ENCODE measurements at regions not wholly inside any gene's neighbourhood (a gene's known extent, or its start where the extent isn't known, plus 50 kb on each side); places are given as distances from the start of the nearest gene placed in this dataset.
"Not testable (repeated sequence)": the region's sequence is repeated elsewhere in the genome, so short reads cannot be mapped to it uniquely, and the experiment has no call there.

DNA sequence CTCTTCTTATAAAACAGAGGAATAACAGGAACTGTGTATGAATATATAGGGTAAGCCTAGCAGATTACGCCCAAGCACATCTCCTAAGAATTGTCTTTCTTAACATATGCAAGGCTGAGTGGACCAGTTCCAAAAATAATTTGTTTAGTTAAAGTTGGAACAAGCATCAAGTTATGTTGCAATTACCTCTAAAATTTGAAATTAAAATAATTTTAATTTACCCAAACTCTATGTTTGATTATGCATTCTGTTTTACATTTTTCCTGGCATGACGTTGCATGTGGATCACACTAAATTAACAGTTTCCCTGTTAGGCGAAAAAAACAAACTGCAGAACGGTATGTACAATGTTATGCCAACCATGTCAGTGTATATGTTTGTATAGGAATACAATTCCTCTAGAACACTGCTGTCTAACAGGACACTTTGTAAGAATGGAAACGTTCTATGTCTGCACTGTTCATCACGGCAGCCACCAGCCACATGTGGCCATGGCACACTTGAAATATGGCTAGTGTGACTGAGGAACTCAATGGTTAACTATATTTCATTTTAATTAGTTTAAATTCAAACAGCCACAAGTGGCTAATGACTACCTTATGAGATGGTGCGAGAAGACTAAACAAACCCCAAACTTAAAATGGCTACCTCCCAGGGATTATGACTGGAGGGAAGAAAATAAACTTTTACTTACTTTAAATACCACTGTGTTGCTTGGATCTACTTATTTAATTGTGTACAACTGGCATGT is 281.1 kb upstream of the KLF14 start:
- no peak for DNase-seq (ENCODE audit: low read depth)

GRCh38 chr7:131015657-131015958 is 281.6 kb upstream of the KLF14 start:
- DNase-seq (ENCODE audit: low read depth) = peak; percentile 91

- peak; percentile 77 for DNase-seq (ENCODE audit: low read depth)
Measured at GRCh38 chr7:131016230-131016629, 282.2 kb upstream of the KLF14 start.

DNA sequence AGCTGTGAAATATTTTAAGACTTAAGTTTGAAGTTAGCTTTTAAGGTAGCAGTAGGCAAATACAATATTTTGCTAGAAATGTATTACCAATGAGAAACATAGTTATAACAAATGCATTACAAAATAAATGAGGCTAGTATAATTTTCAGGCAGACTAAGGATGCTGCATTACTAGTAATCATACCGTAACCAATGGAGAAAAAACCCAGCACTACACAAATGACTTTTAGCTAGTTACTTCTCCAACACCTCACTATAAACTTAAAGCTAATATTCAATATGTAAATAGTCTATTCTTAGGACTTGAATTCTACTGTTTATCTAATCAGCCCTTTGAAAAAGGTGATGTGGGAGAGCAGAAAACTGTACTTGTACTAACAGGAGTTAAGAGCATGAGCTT is 285.3 kb upstream of the KLF14 start:
- DNase-seq (ENCODE audit: low read depth) = no peak

DNA sequence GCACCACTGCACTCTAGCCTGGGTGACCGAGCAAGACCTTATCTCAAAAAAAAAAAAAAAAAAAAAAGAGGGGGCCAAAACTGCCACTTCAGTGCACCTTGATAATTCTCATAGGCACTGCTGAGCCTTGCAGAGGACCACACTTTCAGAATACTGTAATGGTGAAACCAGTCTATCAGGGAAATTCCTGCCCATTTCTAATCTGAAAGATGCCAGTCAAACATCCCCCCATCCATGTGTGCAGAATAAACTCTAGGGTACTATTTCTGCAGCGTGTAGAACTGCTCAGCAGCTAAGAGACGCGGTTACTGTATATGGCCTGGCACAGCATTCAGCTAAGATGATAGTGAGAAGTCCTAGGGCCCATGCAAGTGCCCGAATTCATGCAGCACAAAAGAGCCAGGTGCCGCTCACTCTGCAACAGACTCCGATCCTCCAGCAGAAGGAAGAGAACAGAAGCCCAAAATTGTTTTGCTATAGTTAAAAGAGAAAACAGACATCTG is 286.8 kb upstream of the KLF14 start:
- no peak for DNase-seq (ENCODE audit: low read depth)

DNA sequence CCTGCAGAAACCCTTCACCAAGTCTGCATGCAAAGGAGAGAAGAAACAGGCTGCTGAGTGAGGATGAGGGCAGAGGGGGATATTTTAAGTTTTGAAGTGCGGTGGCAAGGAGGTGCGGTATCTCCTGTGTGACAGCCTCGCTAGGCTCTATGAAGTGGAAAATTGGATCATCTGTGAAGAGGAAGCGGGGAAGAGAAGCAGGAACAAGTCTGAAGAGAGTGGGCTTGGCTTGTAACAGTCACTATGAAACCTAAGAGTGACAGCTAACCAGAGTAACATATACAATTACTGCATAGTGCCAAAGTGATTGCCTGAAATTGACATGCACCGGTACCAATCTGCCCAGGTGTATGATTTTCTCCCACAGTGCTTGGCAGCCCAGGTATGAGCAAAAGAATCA is 287.5 kb upstream of the KLF14 start:
- DNase-seq (ENCODE audit: low read depth) = no peak

DNA sequence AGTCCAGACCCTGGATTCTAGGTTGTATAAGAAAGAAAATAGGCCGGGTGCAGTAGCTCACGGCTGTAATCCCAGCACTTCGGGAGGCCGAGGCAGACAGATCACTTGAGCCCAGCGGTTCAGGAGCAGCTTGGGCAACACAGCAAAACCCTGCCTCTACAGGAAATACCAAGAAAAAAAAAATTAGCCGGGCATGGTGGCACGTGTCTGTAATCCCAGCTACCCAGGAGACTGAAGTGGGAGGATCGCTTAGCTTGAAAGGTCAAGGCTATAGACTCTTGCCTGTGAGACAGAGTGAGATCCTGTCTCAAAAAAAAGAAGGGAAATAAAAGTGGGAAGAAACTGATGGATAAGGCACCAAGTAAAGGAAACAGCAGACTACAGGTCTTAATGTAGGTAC is 287.9 kb upstream of the KLF14 start:
- no peak for DNase-seq (ENCODE audit: low read depth)

- DNase-seq (ENCODE audit: low read depth) = peak; percentile 91
Measured at GRCh38 chr7:131026297-131027000, 292.4 kb upstream of the KLF14 start.

GRCh38 chr7:131027287-131027773 is 293.3 kb upstream of the KLF14 start:
- peak; percentile 90 for DNase-seq (ENCODE audit: low read depth)

DNA sequence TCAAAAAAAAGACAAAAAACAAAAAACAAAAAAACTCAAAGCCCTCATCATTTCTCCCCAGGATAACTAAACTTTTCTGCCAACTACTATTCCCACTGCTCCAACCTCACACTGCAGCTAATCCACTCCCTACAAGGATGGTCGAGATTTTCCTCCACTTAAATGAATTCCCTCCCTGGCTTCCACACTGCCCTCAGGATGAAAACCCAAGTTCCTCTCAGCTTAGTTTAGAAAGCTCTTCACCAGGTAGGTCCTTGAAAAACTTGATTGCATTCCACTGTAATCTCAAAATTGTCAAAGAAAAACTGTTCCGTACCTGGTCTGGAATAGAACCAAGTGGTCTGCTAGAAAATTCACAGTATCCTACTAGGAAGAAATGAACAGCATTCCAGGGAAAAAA is 294.3 kb upstream of the KLF14 start:
- no peak for DNase-seq (ENCODE audit: low read depth)

DNA sequence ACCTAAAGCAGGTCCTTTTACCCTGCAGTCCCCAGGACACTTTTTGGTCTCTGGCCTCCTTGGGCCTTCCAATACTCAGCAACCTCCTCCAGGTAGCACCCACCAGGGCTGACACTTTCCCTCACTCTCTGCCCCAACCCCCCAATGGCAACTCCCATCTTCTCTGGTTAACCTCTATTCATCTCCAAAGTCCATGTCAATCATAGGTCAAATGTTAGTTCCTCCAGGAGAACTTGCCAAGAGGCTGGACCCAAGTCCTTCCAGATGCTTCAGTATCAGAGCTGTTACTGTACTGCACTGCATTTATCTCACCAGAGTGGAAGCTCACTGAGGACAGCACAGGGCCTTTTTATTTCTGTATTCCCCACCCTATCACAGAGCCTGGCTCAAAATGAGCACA is 295.0 kb upstream of the KLF14 start:
- DNase-seq (ENCODE audit: low read depth) = no peak

- DNase-seq (ENCODE audit: low read depth) = no peak
Measured at GRCh38 chr7:131031099-131031868, 296.4 kb upstream of the MKLN1 start.

DNA sequence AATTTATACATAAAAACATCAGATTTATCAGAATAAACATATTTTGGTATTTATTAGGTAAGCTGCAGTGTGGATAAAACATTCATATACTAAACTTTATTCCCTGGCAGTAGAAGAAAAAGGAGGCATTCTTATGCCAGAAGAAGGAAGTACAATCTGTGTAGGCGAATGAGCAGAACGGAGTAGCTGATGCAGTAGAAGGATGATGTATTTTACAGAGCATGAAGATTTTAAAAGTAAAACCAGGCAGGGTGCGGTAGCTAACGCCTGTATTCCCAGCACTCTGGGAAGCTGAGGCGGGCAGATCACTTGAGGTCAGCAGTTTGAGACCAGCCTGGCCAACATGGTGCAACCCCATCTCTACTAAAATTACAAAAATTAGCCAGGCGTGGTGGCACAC is 294.9 kb upstream of the MKLN1 start:
- no peak for DNase-seq (ENCODE audit: low read depth)

GRCh38 chr7:131034166-131034881 is 293.4 kb upstream of the MKLN1 start:
- DNase-seq (ENCODE audit: low read depth) = peak; percentile 39

GRCh38 chr7:131035088-131035770 is 292.4 kb upstream of the MKLN1 start:
- DNase-seq (ENCODE audit: low read depth) = no peak

DNA sequence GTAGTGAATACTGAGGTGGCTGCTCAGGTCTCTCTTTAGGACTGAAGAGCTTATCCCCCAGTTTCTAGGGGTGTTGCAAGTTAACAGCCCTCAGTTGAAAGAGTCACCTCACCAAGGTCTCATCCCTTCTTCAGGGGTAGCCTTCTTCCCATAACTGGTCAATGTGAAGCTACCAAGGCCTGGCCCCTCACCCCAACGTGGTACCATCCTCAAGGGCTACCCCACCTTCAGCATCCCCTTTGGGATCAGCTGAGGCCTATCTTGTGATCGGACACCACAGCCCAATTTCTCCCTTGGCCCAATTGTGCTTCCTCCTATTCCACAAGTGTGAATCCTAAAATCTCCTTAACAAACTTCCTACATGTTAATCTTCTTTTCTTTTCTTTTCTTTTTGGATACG is 289.5 kb upstream of the MKLN1 start:
- no peak for DNase-seq (ENCODE audit: low read depth)

DNA sequence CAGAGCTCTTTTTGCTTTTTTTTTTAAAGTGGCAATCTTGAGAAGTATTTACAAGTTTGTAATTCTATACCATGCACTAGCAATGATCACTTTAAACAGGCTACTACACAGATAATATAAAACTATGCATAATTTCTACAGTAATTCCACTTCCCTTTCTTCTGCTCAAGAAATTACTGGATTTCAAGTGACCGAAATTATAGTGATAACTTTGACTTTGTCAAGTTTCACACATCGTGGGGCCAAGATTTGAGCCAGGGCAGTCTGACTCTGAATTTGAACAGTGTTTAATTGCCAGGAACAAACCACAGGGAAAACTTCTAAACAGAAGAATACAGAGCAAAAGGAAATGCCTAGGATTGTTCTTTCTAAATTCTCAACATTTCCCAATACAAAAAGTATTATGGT is 288.3 kb upstream of the MKLN1 start:
- DNase-seq (ENCODE audit: low read depth) = no peak

DNA sequence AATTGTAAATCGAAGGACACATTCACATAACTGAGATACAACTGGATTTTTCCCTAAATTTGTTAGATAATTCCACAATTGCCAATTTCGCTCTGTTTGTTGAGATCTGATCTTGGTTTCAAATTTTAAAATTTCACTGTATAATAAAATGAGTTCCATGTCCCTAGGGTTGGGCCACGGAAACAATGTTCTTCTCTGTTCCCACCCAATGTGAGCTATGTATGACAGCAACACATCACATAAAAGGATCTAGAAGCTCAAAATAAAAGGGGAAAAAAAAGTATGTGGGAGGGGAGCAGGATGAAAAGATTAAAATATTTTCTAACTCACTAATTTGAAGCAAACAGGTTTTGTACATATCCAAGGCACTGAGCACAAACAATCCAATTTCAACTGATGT is 287.8 kb upstream of the MKLN1 start:
- no peak for DNase-seq (ENCODE audit: low read depth)

DNA sequence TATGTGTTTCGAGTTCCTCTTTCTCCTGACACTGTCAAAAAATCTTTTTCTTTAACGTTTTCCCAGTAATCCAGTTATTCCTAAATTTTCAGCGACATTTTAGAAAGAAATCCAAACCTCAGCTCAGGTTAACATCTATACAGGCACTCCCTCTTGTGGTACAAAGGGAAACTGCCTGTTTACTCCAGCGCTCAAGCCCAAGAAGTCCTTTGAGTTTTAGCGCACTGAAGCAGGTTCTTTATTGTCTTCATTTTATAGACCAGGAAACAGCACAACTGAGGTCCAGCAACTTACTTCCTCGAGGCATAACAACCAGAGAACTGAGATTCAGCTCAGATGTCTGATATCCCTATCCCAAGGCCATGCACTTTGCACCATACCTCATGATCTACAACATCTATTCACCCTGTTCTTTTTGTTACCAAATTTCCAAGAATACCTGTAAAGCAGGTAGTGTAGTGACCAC is 287.2 kb upstream of the MKLN1 start:
- peak; percentile 74 for DNase-seq (ENCODE audit: low read depth)

- not testable (repeated sequence) for DNase-seq (ENCODE audit: low read depth)
Measured at GRCh38 chr7:131041012-131041695, 286.5 kb upstream of the MKLN1 start.

Measured in M059J (cell line).